Breast epithelium (tissue), 4 donors: ENCODE measurements at regions not wholly inside any gene's neighbourhood (a gene's known extent, or its start where the extent isn't known, plus 50 kb on each side); places are given as distances from the start of the nearest gene placed in this dataset.

Experiments
- DNase-seq, 2 donors: peaks; one replicate each; pipeline ENCODE4 v3.0.0-alpha.2; 2019; ENCODE audit warnings: low spot score in 2 of 2
- H3K27ac ChIP-seq, 2 donors: fragments of 200-600 bp; sonication (generic) in 1 of 2; one replicate each; pipeline ENCODE4 v1.5.1; 2016 to 2019; ENCODE audit warnings: mild to moderate bottlenecking in 1 of 2
- H3K27me3 ChIP-seq, 2 donors: fragments of 200-600 bp; sonication (generic) in 1 of 2; one replicate each; pipeline versions ENCODE4 v1.5.1 to v1.6.0; 2017 to 2019; ENCODE audit warnings: control low read depth in 1 of 2, mild to moderate bottlenecking in 1 of 2
- H3K36me3 ChIP-seq: fragments of 200-600 bp; one replicate; pipeline ENCODE4 v1.5.1; 2019
- H3K4me1 ChIP-seq, 2 donors: fragments of 200-600 bp; sonication (generic); one replicate each; pipeline ENCODE4 v1.5.1; 2016 to 2019; ENCODE audit warnings: control low read depth in 1 of 2
- H3K4me3 ChIP-seq, 3 donors: fragments of 200-600 bp; sonication (generic); 1 replicate in 2 of 3; 2 replicates in 1 of 3; pipeline ENCODE4 v1.5.1; 2016 to 2019; ENCODE audit warnings: mild to moderate bottlenecking in 3 of 3, moderate library complexity in 2 of 3
- H3K9me3 ChIP-seq, 2 donors: fragments of 200-600 bp; sonication (generic) in 1 of 2; one replicate each; pipeline ENCODE4 v1.5.1; 2016 to 2019; ENCODE audit warnings: control low read depth in 1 of 2
- CTCF ChIP-seq, 3 donors: fragments of 450-650 bp; IDR thresholded peaks; one replicate each; pipeline ENCODE4 v1.5.1; 2016 to 2017; ENCODE audit warnings: antibody characterized with exemption in 3 of 3, mild to moderate bottlenecking in 3 of 3, moderate library complexity in 3 of 3
- POLR2A ChIP-seq: fragments of 450-650 bp; IDR thresholded peaks from one replicate; pipeline ENCODE4 v1.6.1; 2016; ENCODE audit warnings: antibody characterized with exemption, mild to moderate bottlenecking, moderate library complexity
- POLR2AphosphoS5 ChIP-seq, 3 donors: sonication (generic); formaldehyde crosslinking; IDR thresholded peaks; one replicate each; pipeline ENCODE4 v1.6.1; 2017; ENCODE audit warnings: antibody characterized with exemption in 3 of 3
- intact Hi-C: fragments of 100-400 bp; cut with DNase I; formaldehyde crosslinking; loops from one replicate; pipeline ENCODE4 v1.15.1; 2023; ENCODE audit warnings: low total_unique reads

GRCh38 chr5:137563646-137564397, 64.7 kb upstream of the SPOCK1 start:
- Histone ChIP-seq H3K4me1 (peaks cover 4 to 5% of the 10 kb centered on the region in 2 donors), H3K36me3 (no peaks in the 10 kb centered on the region), H3K27me3 (no peaks in the 10 kb centered on the region), H3K27ac (peak overlapping the region; percentile 36 to 37), H3K4me3 (no peak overlapping the region), H3K9me3 (no peaks in the 10 kb centered on the region)
- intact Hi-C loops = no loop called here
- TF ChIP-seq POLR2A = no peak
- no peak for TF ChIP-seq POLR2AphosphoS5 (IDR thresholded peaks at IDR 0.05)
- no peak for TF ChIP-seq CTCF (IDR thresholded peaks at IDR 0.05)
- no peak for DNase-seq

GRCh38 chr5:137563301-137563645, 64.1 kb upstream of the SPOCK1 start:
- intact Hi-C loops = no loop called here
- DNase-seq = no peak
- TF ChIP-seq CTCF (IDR thresholded peaks at IDR 0.05) (no peak), POLR2A (no peak), POLR2AphosphoS5 (IDR thresholded peaks at IDR 0.05) (no peak)
- Histone ChIP-seq H3K4me1 (peaks cover 4 to 5% of the 10 kb centered on the region in 2 donors), H3K27ac (peak overlapping the region in 1 of 2 donors; percentile 36), H3K27me3 (no peaks in the 10 kb centered on the region), H3K4me3 (no peak overlapping the region), H3K9me3 (no peaks in the 10 kb centered on the region), H3K36me3 (no peaks in the 10 kb centered on the region)

GRCh38 chr5:137561608-137562007, 62.5 kb upstream of the SPOCK1 start:
- no peak overlapping the region for H3K4me3 ChIP-seq
- H3K27ac ChIP-seq = no peak overlapping the region
- no peaks in the 10 kb centered on the region for H3K36me3 ChIP-seq
- intact Hi-C loops = no loop called here
- no peak for DNase-seq
- H3K27me3 ChIP-seq = no peaks in the 10 kb centered on the region
- H3K4me1 ChIP-seq = peaks cover 4 to 5% of the 10 kb centered on the region in 2 donors
- no peaks in the 10 kb centered on the region for H3K9me3 ChIP-seq
- TF ChIP-seq POLR2A (no peak), POLR2AphosphoS5 (IDR thresholded peaks at IDR 0.05) (no peak), CTCF (IDR thresholded peaks at IDR 0.05) (no peak)

GRCh38 chr5:137560420-137560819, 61.3 kb upstream of the SPOCK1 start:
- intact Hi-C loops = no loop called here
- no peak overlapping the region for H3K27ac ChIP-seq
- H3K36me3 ChIP-seq = no peaks in the 10 kb centered on the region
- no peaks in the 10 kb centered on the region for H3K27me3 ChIP-seq
- H3K4me1 ChIP-seq = peaks cover 4 to 5% of the 10 kb centered on the region in 2 donors
- no peak overlapping the region for H3K4me3 ChIP-seq
- H3K9me3 ChIP-seq = no peaks in the 10 kb centered on the region
- TF ChIP-seq POLR2AphosphoS5 (IDR thresholded peaks at IDR 0.05) = no peak
- TF ChIP-seq POLR2A = no peak
- TF ChIP-seq CTCF (IDR thresholded peaks at IDR 0.05) = no peak
- no peak for DNase-seq
